ENCODE measurements at regions not wholly inside any gene's neighbourhood (a gene's known extent, or its start where the extent isn't known, plus 50 kb on each side); places are given as distances from the start of the nearest gene placed in this dataset.

DNA sequence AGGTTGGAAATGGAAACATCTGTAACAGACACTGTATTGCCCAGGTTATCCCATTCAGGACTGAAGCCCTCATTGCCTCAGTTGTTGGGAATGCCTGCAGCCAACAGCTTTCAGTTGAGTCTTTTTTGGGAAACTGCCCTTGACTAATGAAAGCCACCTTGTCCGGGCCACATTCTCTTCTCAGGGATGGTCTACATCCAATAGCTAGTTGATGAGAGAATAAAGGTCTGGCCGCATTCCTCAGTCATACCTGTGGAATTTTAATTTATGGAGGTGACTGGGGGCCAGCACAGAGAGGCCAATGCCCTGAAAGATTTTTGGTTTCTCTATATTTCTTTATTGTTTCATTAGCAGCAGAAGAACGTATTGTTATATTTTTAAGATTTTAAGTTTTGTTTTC, 147.6 kb upstream of the MSX1 start:
- Histone ChIP-seq H3K9ac (ENCODE audit: insufficient read depth in 1 of 2, low read depth in 2 of 2, low read length in 2 of 2) (no peak overlapping the region), H3K9me3 (replicated peaks; ENCODE audit: control insufficient read depth, insufficient read depth, low read depth, low read length) (no peaks in the 10 kb centered on the region), H2AFZ (ENCODE audit: low read depth, low read length) (no peak overlapping the region), H3K4me3 (no peak overlapping the region), H3K79me2 (ENCODE audit: control insufficient read depth, insufficient read depth, low read length) (no peaks in the 10 kb centered on the region), H3K27ac (ENCODE audit: extremely low read depth, low read depth, low read length) (no peak overlapping the region), H3K9me1 (ENCODE audit: control insufficient read depth, insufficient read depth, low read length) (no peaks in the 10 kb centered on the region), H3K4me1 (replicated peaks in 1 of 2; ENCODE audit: control insufficient read depth in 2 of 2, insufficient read depth in 2 of 2, low read length in 2 of 2) (no peaks in the 10 kb centered on the region), H4K20me1 (replicated peaks; ENCODE audit: control insufficient read depth, insufficient read depth, low read length) (no peaks in the 10 kb centered on the region), H3K27me3 (ENCODE audit: control insufficient read depth in 2 of 2, insufficient read depth in 2 of 2, low read length in 2 of 2) (peaks cover 0 to 10% of the 10 kb centered on the region in 2 experiments; a peak in 1 of 5 replicates), H3K4me2 (ENCODE audit: insufficient read depth, low read length) (no peak overlapping the region), H3K36me3 (ENCODE audit: control insufficient read depth, insufficient read depth, low read length) (no peaks in the 10 kb centered on the region)
- in situ Hi-C loops (cut with MboI), result no loop called here
- ATAC-seq, result no peak
- no peak for FAIRE-seq
- DNase-seq (ENCODE audit: extremely low read depth in 1 of 4, low spot score in 3 of 4), result no peak
- CTCF ChIA-PET (ENCODE audit: low intra/inter-chr PET ratio), result no interaction called here
- BruUV-seq (replicated peaks), result no TSS peak
- intact Hi-C loops (cut with micrococcal nuclease), result no loop called here
- WGBS (ENCODE audit: insufficient coverage, low coverage, missing lambda C conversion rate), result 0% methylated on average over 3 of the region's 3 CpGs
- POLR2A ChIA-PET, result no interaction called here
- TF ChIP-seq ELF4 (CRISPR knock-in tag; IDR thresholded peaks at IDR 0.05), result no peak
- no peak for TF ChIP-seq ZNF507 (tag; conservative IDR thresholded peaks at IDR 0.05)
- TF ChIP-seq, protein P1, sequence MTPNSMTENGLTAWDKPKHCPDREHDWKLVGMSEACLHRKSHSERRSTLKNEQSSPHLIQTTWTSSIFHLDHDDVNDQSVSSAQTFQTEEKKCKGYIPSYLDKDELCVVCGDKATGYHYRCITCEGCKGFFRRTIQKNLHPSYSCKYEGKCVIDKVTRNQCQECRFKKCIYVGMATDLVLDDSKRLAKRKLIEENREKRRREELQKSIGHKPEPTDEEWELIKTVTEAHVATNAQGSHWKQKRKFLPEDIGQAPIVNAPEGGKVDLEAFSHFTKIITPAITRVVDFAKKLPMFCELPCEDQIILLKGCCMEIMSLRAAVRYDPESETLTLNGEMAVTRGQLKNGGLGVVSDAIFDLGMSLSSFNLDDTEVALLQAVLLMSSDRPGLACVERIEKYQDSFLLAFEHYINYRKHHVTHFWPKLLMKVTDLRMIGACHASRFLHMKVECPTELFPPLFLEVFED (CRISPR knock-in tag; conservative IDR thresholded peaks at IDR 0.05), result no peak
- no peak for TF ChIP-seq PRPF4 (IDR thresholded peaks at IDR 0.05; ENCODE audit: insufficient read depth, low read depth, low read length, poor library complexity, severe bottlenecking)
- no peak for TF ChIP-seq PTRF (tag; IDR thresholded peaks at IDR 0.05)
- TF ChIP-seq PHTF2 (CRISPR knock-in tag; IDR thresholded peaks at IDR 0.05), result no peak
- no peak for TF ChIP-seq MAFK (IDR thresholded peaks at IDR 0.05; ENCODE audit: low read length)
- no peak for TF ChIP-seq ZSCAN32 (CRISPR knock-in tag; IDR thresholded peaks at IDR 0.05)
- TF ChIP-seq TARDBP (IDR thresholded peaks at IDR 0.05), result no peak
- TF ChIP-seq KHSRP (IDR thresholded peaks at IDR 0.05), result no peak
- no peak for TF ChIP-seq EWSR1 (IDR thresholded peaks at IDR 0.05; ENCODE audit: borderline replicate concordance, low read depth, partially characterized antibody)
- TF ChIP-seq TSC22D4 (tag; IDR thresholded peaks at IDR 0.05), result no peak

All from K562 (cell line).